ENCODE measurements at regions not wholly inside any gene's neighbourhood (a gene's known extent, or its start where the extent isn't known, plus 50 kb on each side); places are given as distances from the start of the nearest gene placed in this dataset.

DNA sequence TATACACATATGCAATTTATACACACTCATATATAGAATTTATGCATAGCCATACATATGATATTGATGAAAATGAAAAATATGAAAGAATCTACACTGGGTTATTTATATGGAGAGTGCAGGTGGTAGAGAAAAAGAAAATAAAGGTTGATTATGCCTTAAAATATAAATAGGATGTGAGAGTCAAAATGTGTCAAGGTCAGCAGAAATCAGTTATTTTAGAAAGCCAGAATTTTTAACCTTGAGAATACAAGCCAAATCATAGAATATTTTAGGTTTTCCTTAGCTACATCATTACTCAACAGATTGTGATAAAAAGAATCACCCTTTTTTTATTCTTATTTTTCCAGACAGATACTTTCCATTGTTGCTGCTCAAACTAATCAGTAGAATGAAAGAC is 146.2 kb downstream of the SLC6A15 start:
- Histone ChIP-seq H3K27ac (ENCODE audit: low read depth in 1 of 2, low read length in 2 of 2) (no peak overlapping the region), H3K9me3 (ENCODE audit: control insufficient read depth in 4 of 4, low read length in 3 of 4) (no peaks in the 10 kb centered on the region), H3K27me3 (ENCODE audit: control insufficient read depth in 4 of 4, insufficient read depth in 4 of 4, low read length in 3 of 4) (no peaks in the 10 kb centered on the region), H3K36me3 (ENCODE audit: control insufficient read depth in 4 of 4, insufficient read depth in 3 of 4, low read depth in 1 of 4, low read length in 3 of 4) (no peaks in the 10 kb centered on the region), H3K4me3 (ENCODE audit: low read depth in 1 of 3, low read length in 3 of 3) (no peak overlapping the region), H3K4me1 (ENCODE audit: control insufficient read depth in 4 of 4, insufficient read depth in 4 of 4, low read length in 3 of 4) (no peaks in the 10 kb centered on the region), H3K9ac (ENCODE audit: low read depth in 1 of 2, low read length in 2 of 2) (no peak overlapping the region)
- no peak for DNase-seq (ENCODE audit: low spot score)
- TF ChIP-seq JUND (IDR thresholded peaks at IDR 0.05) (no peak), EGR1 (IDR thresholded peaks at IDR 0.05; ENCODE audit: low read depth in 2 of 2) (no peak), GABPA (IDR thresholded peaks at IDR 0.05 in 1 of 2, conservative IDR thresholded peaks at IDR 0.05 in 1 of 2) (no peak), RAD21 (IDR thresholded peaks at IDR 0.05) (no peak), HNF4G (IDR thresholded peaks at IDR 0.05) (no peak), YY1 (IDR thresholded peaks at IDR 0.05) (no peak), TAF1 (conservative IDR thresholded peaks at IDR 0.05) (no peak), NR2F2 (IDR thresholded peaks at IDR 0.05) (no peak)
- TF ChIP-seq, protein P1, sequence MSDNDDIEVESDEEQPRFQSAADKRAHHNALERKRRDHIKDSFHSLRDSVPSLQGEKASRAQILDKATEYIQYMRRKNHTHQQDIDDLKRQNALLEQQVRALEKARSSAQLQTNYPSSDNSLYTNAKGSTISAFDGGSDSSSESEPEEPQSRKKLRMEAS (IDR thresholded peaks at IDR 0.05), result no peak
- TF ChIP-seq, protein P2, sequence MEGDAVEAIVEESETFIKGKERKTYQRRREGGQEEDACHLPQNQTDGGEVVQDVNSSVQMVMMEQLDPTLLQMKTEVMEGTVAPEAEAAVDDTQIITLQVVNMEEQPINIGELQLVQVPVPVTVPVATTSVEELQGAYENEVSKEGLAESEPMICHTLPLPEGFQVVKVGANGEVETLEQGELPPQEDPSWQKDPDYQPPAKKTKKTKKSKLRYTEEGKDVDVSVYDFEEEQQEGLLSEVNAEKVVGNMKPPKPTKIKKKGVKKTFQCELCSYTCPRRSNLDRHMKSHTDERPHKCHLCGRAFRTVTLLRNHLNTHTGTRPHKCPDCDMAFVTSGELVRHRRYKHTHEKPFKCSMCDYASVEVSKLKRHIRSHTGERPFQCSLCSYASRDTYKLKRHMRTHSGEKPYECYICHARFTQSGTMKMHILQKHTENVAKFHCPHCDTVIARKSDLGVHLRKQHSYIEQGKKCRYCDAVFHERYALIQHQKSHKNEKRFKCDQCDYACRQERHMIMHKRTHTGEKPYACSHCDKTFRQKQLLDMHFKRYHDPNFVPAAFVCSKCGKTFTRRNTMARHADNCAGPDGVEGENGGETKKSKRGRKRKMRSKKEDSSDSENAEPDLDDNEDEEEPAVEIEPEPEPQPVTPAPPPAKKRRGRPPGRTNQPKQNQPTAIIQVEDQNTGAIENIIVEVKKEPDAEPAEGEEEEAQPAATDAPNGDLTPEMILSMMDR (IDR thresholded peaks at IDR 0.05; ENCODE audit: low read depth, low read length, missing input control), result no peak

- WGBS, result 62% methylated on average over 1 of the region's 1 CpG
- no peaks in the 10 kb centered on the region for H3K27me3 ChIP-seq (ENCODE audit: control insufficient read depth in 4 of 4, insufficient read depth in 4 of 4, low read length in 3 of 4)
- H3K4me3 ChIP-seq (ENCODE audit: low read depth in 1 of 3, low read length in 3 of 3), result no peak overlapping the region
- H3K4me1 ChIP-seq (ENCODE audit: control insufficient read depth in 4 of 4, insufficient read depth in 4 of 4, low read length in 3 of 4), result no peaks in the 10 kb centered on the region
- no peaks in the 10 kb centered on the region for H3K36me3 ChIP-seq (ENCODE audit: control insufficient read depth in 4 of 4, insufficient read depth in 3 of 4, low read depth in 1 of 4, low read length in 3 of 4)
- no peaks in the 10 kb centered on the region for H3K9me3 ChIP-seq (ENCODE audit: control insufficient read depth in 4 of 4, low read length in 3 of 4)
- H3K9ac ChIP-seq (ENCODE audit: low read depth in 1 of 2, low read length in 2 of 2), result no peak overlapping the region
- DNase-seq (ENCODE audit: low spot score), result no peak
- H3K27ac ChIP-seq (ENCODE audit: low read depth in 1 of 2, low read length in 2 of 2), result no peak overlapping the region
- no peak for TF ChIP-seq HNF4G (IDR thresholded peaks at IDR 0.05)
- TF ChIP-seq JUND (IDR thresholded peaks at IDR 0.05), result no peak
- no peak for TF ChIP-seq EGR1 (IDR thresholded peaks at IDR 0.05; ENCODE audit: low read depth in 2 of 2)
- TF ChIP-seq RXRA (IDR thresholded peaks at IDR 0.05), result no peak
- no peak for TF ChIP-seq GABPA (IDR thresholded peaks at IDR 0.05 in 1 of 2, conservative IDR thresholded peaks at IDR 0.05 in 1 of 2)
- no peak for TF ChIP-seq HNF4A (conservative IDR thresholded peaks at IDR 0.05)
- TF ChIP-seq ATF3 (IDR thresholded peaks at IDR 0.05), result no peak
- no peak for TF ChIP-seq ZBTB33 (IDR thresholded peaks at IDR 0.05)
Observed at GRCh38 chr12:84764001-84764400, 148.6 kb downstream of the SLC6A15 start.

DNA sequence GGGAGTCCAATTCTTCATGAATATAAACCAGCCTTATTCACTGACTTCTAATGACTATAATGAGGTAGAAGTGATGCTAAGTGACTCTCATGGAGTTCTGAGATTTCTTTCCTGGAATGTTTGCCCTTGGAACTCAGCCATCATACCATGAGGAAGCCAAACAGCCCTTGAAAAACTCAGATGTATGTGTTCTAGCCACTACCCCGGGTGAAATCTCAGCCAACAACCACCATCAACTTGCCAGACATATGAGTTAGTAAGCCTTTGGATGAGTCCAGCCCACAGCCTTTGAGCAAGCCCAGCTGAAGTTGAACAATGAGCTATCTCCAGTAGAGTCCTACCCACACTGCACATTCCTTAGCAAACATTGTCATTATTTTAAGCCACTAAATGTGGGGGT is 149.5 kb downstream of the SLC6A15 start:
- Histone ChIP-seq H3K27ac (ENCODE audit: low read depth in 1 of 2, low read length in 2 of 2) (no peak overlapping the region), H3K4me1 (ENCODE audit: control insufficient read depth in 4 of 4, insufficient read depth in 4 of 4, low read length in 3 of 4) (no peaks in the 10 kb centered on the region), H3K27me3 (ENCODE audit: control insufficient read depth in 4 of 4, insufficient read depth in 4 of 4, low read length in 3 of 4) (no peaks in the 10 kb centered on the region), H3K4me3 (ENCODE audit: low read depth in 1 of 3, low read length in 3 of 3) (no peak overlapping the region), H3K9ac (ENCODE audit: low read depth in 1 of 2, low read length in 2 of 2) (no peak overlapping the region), H3K36me3 (ENCODE audit: control insufficient read depth in 4 of 4, insufficient read depth in 3 of 4, low read depth in 1 of 4, low read length in 3 of 4) (no peaks in the 10 kb centered on the region), H3K9me3 (ENCODE audit: control insufficient read depth in 4 of 4, low read length in 3 of 4) (no peaks in the 10 kb centered on the region)
- TF ChIP-seq TAF1 (conservative IDR thresholded peaks at IDR 0.05) (no peak), GABPA (IDR thresholded peaks at IDR 0.05 in 1 of 2, conservative IDR thresholded peaks at IDR 0.05 in 1 of 2) (no peak), HNF4G (IDR thresholded peaks at IDR 0.05) (no peak), SP1 (IDR thresholded peaks at IDR 0.05) (no peak), FOXA2 (IDR thresholded peaks at IDR 0.05) (no peak), NR2F2 (IDR thresholded peaks at IDR 0.05) (no peak), HNF4A (conservative IDR thresholded peaks at IDR 0.05) (no peak)
- TF ChIP-seq, protein P2 (IDR thresholded peaks at IDR 0.05; ENCODE audit: low read depth, low read length, missing input control), result no peak
- WGBS, result 61% methylated on average over 1 of the region's 1 CpG
- no peak for DNase-seq (ENCODE audit: low spot score)
